BJ (cell line): ENCODE measurements at regions not wholly inside any gene's neighbourhood (a gene's known extent, or its start where the extent isn't known, plus 50 kb on each side); places are given as distances from the start of the nearest gene placed in this dataset.
A peak's percentile ranks its signal among the peaks of the same experiment; 100 is the strongest.

Source experiments
- CTCF ChIA-PET: fragments of 350-600 bp; formaldehyde crosslinking; extraction: SDS; loops from one replicate; lab custom pipeline; 2021; ENCODE audit warnings: antibody characterized with exemption, inconsistent platforms; lab: Yijun Ruan, JAX
- POLR2A ChIA-PET: fragments of 300-600 bp; sonication (Branson Sonifier 250); formaldehyde crosslinking; extraction: SDS; loops from one replicate; lab custom pipeline; 2021; ENCODE audit warnings: antibody characterized with exemption; lab: Charles Lee
- DNase-seq: peaks from one replicate; pipeline ENCODE4 v3.0.0-alpha.2; 2011; ENCODE audit warnings: low read depth
- H3K27me3 ChIP-seq: 2 replicates; pipeline ENCODE4 v1.6.0; 2011; ENCODE audit warnings: low read length; ENCODE audit not compliant: control insufficient read depth, insufficient read depth
- H3K36me3 ChIP-seq: 2 replicates; pipeline ENCODE4 v1.5.1; 2011; ENCODE audit warnings: low read length; ENCODE audit not compliant: control insufficient read depth, insufficient read depth
- H3K4me3 ChIP-seq: 2 replicates; pipeline ENCODE4 v1.5.1; 2011; ENCODE audit warnings: low read depth, mild to moderate bottlenecking, control low read depth, low read length
- CTCF ChIP-seq: IDR thresholded peaks from 2 replicates; pipeline ENCODE4 v1.5.1; 2011; ENCODE audit warnings: low read depth, mild to moderate bottlenecking, control low read depth, inconsistent platforms, low read length, moderate library complexity; ENCODE audit not compliant: insufficient read depth

GRCh38 chr4:20506827-20507226 is 193.4 kb upstream of the PACRGL start:
- TF ChIP-seq CTCF, result no peak
- Histone ChIP-seq H3K4me3 (no peak overlapping the region), H3K36me3 (no peaks in the 10 kb centered on the region; the same call in 1 of the 2 replicates), H3K27me3 (no peaks in the 10 kb centered on the region)
- ChIA-PET CTCF (interaction anchor here (0.8 kb wide), 1 partner anchor 18 kb away, joined by 3 read pairs; no protein-coding TSS in a partner anchor), POLR2A (no interaction called here)
- DNase-seq, result peak; percentile 53

GRCh38 chr4:20509315-20509714 is 190.9 kb upstream of the PACRGL start:
- Histone ChIP-seq H3K4me3 (no peak overlapping the region), H3K36me3 (peaks cover 1% of the 10 kb centered on the region; the same call in 1 of the 2 replicates), H3K27me3 (no peaks in the 10 kb centered on the region)
- CTCF ChIA-PET, result interaction anchor here (0.6 to 1.8 kb wide), 3 partner anchors 20 to 88 kb away, joined by 3 to 6 read pairs (median 4); no protein-coding TSS in a partner anchor
- TF ChIP-seq CTCF, result no peak
- POLR2A ChIA-PET, result no interaction called here
- DNase-seq, result no peak

DNA sequence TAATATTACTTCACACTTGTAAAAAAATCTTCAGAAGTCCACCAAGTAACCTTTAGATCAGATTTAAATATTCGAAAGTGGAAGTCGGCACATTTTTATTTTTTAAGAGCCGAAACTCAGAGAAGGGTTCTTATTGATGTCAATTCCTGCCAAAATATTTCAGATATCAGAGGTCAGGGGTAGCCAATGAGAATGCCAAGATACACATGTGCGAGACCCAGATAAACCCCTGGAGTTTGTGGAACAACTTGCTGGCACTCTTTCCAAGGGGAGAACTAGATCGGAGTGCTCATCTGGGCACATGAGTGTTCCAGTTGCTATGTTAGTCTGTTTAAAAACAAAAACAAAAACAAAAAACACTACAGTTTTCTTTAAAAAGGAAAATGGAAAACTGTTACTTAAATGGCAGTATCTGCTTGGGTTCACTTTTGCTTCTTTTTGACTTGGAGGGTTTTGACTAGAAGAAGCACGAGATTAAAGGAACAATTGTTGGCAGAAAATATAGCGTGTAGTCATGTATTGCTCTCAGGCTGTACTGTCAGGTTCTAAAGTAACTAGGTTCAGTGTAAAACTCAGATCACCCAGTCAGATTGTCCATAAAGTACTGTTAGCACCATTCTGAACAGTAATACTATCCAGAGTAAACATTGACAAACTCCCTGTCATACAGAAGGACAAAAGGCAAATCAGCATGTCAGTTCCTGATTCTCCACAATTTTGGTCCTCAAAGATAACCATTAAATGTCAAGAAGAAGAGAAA is 188.0 kb upstream of the PACRGL start:
- CTCF ChIA-PET, result no interaction called here
- POLR2A ChIA-PET, result no interaction called here
- DNase-seq, result no peak
- Histone ChIP-seq H3K27me3 (no peaks in the 10 kb centered on the region), H3K36me3 (peaks cover 3% of the 10 kb centered on the region; the same call in 1 of the 2 replicates), H3K4me3 (no peak overlapping the region)
- TF ChIP-seq CTCF, result no peak

DNA sequence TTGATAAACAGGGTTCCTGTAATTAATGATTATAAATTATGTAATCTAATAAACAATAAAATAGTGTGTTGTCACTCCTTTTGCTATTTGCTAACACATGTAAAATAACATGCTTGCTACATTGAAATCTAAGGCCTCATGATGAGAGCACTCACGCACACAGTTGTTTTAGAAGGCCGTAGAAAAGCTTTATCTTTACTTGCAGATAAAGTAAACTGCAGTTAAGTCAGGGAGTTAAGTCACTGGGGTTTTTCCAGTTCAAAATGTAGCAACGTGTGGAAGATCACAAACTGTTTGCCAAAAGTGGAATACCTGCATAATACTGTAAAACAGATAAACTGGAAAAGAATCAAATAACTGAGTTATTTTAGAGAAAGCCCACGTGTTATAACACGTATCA is 187.3 kb upstream of the PACRGL start:
- POLR2A ChIA-PET, result no interaction called here
- Histone ChIP-seq H3K27me3 (no peaks in the 10 kb centered on the region), H3K4me3 (no peak overlapping the region), H3K36me3 (peaks cover 3% of the 10 kb centered on the region; the same call in 1 of the 2 replicates)
- DNase-seq, result no peak
- CTCF ChIA-PET, result no interaction called here
- no peak for TF ChIP-seq CTCF

DNA sequence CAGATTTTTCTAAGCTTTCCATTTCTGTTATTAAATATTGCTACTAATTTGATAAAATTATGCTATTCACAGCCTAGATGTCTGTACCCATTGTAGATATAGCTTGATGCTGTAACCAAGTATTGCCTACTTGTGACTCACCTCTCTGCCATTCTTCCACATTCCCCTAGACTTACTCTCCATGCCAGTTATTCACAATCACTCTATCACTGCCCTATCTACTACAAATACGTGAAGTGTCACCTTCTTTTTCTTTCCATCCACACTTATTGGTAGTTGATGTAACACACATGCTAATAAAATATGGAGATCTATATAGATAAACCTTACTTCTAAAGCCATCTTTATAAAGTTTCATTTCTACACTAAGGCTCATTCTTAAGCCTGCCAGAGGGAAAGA is 179.4 kb upstream of the PACRGL start:
- ChIA-PET POLR2A (no interaction called here), CTCF (no interaction called here)
- no peak for TF ChIP-seq CTCF
- H3K27me3 ChIP-seq, result no peaks in the 10 kb centered on the region
- H3K4me3 ChIP-seq, result no peak overlapping the region
- H3K36me3 ChIP-seq, result peaks cover 8% of the 10 kb centered on the region
- no peak for DNase-seq
